Choroid plexus epithelial cell (primary cell): ENCODE measurements at regions not wholly inside any gene's neighbourhood (a gene's known extent, or its start where the extent isn't known, plus 50 kb on each side); places are given as distances from the start of the nearest gene placed in this dataset.

ENCODE experiments used
- DNase-seq: peaks from one replicate; pipeline ENCODE4 v3.0.0-alpha.2; 2010; ENCODE audit warnings: low read depth
- H3K4me3 ChIP-seq: 2 replicates; pipeline ENCODE4 v1.5.1; 2011; ENCODE audit warnings: low read depth, mild to moderate bottlenecking, control low read depth, low read length, moderate library complexity
- TF ChIP-seq, protein P1 (sequence below): conservative IDR thresholded peaks from 2 replicates; pipeline ENCODE4 v1.5.1; 2011; ENCODE audit warnings: low read depth, mild to moderate bottlenecking, control low read depth, inconsistent platforms, low read length, moderate library complexity

GRCh38 chr7:41420421-41420820 is 282.5 kb downstream of the INHBA start:
- H3K4me3 ChIP-seq: no peak overlapping the region
- TF ChIP-seq, protein P1, sequence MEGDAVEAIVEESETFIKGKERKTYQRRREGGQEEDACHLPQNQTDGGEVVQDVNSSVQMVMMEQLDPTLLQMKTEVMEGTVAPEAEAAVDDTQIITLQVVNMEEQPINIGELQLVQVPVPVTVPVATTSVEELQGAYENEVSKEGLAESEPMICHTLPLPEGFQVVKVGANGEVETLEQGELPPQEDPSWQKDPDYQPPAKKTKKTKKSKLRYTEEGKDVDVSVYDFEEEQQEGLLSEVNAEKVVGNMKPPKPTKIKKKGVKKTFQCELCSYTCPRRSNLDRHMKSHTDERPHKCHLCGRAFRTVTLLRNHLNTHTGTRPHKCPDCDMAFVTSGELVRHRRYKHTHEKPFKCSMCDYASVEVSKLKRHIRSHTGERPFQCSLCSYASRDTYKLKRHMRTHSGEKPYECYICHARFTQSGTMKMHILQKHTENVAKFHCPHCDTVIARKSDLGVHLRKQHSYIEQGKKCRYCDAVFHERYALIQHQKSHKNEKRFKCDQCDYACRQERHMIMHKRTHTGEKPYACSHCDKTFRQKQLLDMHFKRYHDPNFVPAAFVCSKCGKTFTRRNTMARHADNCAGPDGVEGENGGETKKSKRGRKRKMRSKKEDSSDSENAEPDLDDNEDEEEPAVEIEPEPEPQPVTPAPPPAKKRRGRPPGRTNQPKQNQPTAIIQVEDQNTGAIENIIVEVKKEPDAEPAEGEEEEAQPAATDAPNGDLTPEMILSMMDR: no peak
- no peak for DNase-seq

GRCh38 chr7:41418337-41418736 is 284.6 kb downstream of the INHBA start:
- H3K4me3 ChIP-seq: no peak overlapping the region
- no peak for DNase-seq
- TF ChIP-seq, protein P1: no peak

- TF ChIP-seq, protein P1: no peak
- no peak overlapping the region for H3K4me3 ChIP-seq
- DNase-seq: no peak
These were observed 286.7 kb downstream of the INHBA start for GRCh38 chr7:41416208-41416595.

GRCh38 chr7:41415471-41416207 is 287.3 kb downstream of the INHBA start:
- TF ChIP-seq, protein P1: no peak
- H3K4me3 ChIP-seq: no peak overlapping the region
- DNase-seq: peak; percentile 21

DNA sequence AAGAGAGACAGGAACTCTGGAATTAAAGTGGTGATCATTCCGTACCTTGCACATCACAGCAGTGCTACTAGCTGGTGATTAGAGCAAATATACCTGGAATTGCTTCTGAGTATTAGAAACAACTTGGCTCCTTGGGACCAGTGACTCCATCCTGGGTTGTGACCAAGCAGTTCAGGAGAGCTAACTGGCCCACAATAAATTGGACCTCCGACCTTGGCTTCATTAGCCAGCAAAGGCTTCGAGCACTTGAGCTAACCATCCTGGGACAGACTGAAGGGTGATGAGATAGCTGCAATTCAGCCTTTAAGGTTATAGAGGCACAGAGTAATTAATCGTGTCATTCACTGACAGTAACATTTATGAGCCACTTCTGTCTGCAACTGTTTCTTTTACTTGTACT is 287.8 kb downstream of the INHBA start:
- TF ChIP-seq, protein P1: no peak

DNA sequence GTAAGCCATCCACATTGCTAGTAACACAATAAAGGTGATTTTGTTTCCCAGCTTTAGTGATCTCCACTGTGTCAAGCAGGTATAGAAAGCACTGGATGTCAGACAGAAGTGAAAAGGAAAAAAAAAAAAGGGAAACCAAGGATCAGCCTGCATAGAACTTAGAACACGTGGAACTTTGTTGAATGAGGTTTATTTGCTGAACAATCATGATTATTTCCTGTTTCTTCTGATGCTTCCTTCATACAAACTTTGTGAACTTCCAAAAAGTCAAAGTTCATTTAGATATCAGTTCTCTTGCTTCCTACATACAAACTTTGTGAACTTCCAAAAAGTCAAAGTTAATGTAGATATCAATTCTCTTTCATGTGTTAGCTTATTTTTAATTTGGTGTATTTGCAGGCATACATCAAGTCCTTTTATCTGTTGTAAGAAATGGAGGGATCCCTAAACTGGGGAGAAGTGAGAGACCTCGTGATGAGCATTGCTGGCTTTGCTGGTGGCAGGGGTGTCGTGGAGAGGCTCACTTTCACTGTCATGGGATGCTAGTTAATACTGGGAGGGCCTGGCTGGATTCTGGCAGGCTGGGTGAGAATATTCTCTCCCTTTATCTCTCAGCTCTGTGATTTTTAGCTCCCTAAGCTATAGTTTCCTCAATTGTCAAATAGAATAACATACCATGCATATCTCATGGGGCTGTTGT is 298.4 kb downstream of the INHBA start:
- no peak overlapping the region for H3K4me3 ChIP-seq
- DNase-seq: no peak
- TF ChIP-seq, protein P1: no peak

More for the DNA sequence above, 287.8 kb downstream of the INHBA start:
- no peak for DNase-seq
- H3K4me3 ChIP-seq: no peak overlapping the region
